Adipocyte (in vitro differentiated cells): ENCODE measurements at regions not wholly inside any gene's neighbourhood (a gene's known extent, or its start where the extent isn't known, plus 50 kb on each side); places are given as distances from the start of the nearest gene placed in this dataset.

ENCODE experiments used
- DNase-seq: peaks from one replicate; pipeline ENCODE4 v3.0.0-alpha.2; 2015; ENCODE audit warnings: low read depth
- H3K27me3 ChIP-seq: replicated peaks from 2 replicates; pipeline ENCODE4 v1.7.0; 2013; ENCODE audit warnings: mild to moderate bottlenecking, low read length, moderate library complexity; ENCODE audit not compliant: control insufficient read depth, insufficient read depth
- H3K36me3 ChIP-seq: 2 replicates; pipeline ENCODE4 v1.7.0; 2013; ENCODE audit warnings: low read length, mild to moderate bottlenecking, moderate library complexity; ENCODE audit not compliant: control insufficient read depth, insufficient read depth, severe bottlenecking
- H3K4me1 ChIP-seq: 2 replicates; pipeline ENCODE4 v1.7.0; 2013; ENCODE audit warnings: mild to moderate bottlenecking, low read length, moderate library complexity; ENCODE audit not compliant: control insufficient read depth, insufficient read depth
- H3K4me3 ChIP-seq: 2 replicates; pipeline ENCODE4 v1.7.0; 2013; ENCODE audit warnings: mild to moderate bottlenecking, low read length, moderate library complexity
- H3K9ac ChIP-seq: 2 replicates; pipeline ENCODE4 v1.7.0; 2013; ENCODE audit warnings: mild to moderate bottlenecking, low read length, moderate library complexity
- H3K9me3 ChIP-seq: 2 replicates; pipeline ENCODE4 v1.7.0; 2013; ENCODE audit warnings: mild to moderate bottlenecking, low read length, moderate library complexity; ENCODE audit not compliant: control insufficient read depth

GRCh38 chr2:6342273-6342920 lies 523.3 kb downstream of the CMPK2 start:
- Histone ChIP-seq H3K9me3 (peaks cover 5% of the 10 kb centered on the region), H3K9ac (no peak overlapping the region), H3K27me3 (no peaks in the 10 kb centered on the region), H3K4me3 (no peak overlapping the region), H3K4me1 (no peaks in the 10 kb centered on the region), H3K36me3 (no peaks in the 10 kb centered on the region)
- no peak for DNase-seq

GRCh38 chr2:6343076-6343475 lies 522.6 kb downstream of the CMPK2 start:
- no peak overlapping the region for H3K9ac ChIP-seq
- H3K27me3 ChIP-seq = no peaks in the 10 kb centered on the region
- DNase-seq = no peak
- no peaks in the 10 kb centered on the region for H3K36me3 ChIP-seq
- H3K4me1 ChIP-seq = no peaks in the 10 kb centered on the region
- peaks cover 5% of the 10 kb centered on the region for H3K9me3 ChIP-seq
- no peak overlapping the region for H3K4me3 ChIP-seq

GRCh38 chr2:6352247-6352646 lies 513.5 kb downstream of the CMPK2 start:
- H3K9me3 ChIP-seq = no peaks in the 10 kb centered on the region
- no peak for DNase-seq

GRCh38 chr2:6352906-6353515 lies 512.7 kb downstream of the CMPK2 start:
- Histone ChIP-seq H3K4me1 (no peaks in the 10 kb centered on the region), H3K36me3 (no peaks in the 10 kb centered on the region), H3K27me3 (no peaks in the 10 kb centered on the region), H3K9ac (no peak overlapping the region), H3K9me3 (no peaks in the 10 kb centered on the region), H3K4me3 (no peak overlapping the region)
- DNase-seq = peak; percentile 86

More at GRCh38 chr2:6352247-6352646, 513.5 kb downstream of the CMPK2 start:
- Histone ChIP-seq H3K4me1 (no peaks in the 10 kb centered on the region), H3K9ac (no peak overlapping the region), H3K4me3 (no peak overlapping the region), H3K27me3 (no peaks in the 10 kb centered on the region), H3K36me3 (no peaks in the 10 kb centered on the region)

- Histone ChIP-seq H3K4me1 (no peaks in the 10 kb centered on the region), H3K27me3 (no peaks in the 10 kb centered on the region), H3K9ac (no peak overlapping the region), H3K36me3 (no peaks in the 10 kb centered on the region), H3K9me3 (no peaks in the 10 kb centered on the region), H3K4me3 (no peak overlapping the region)
- DNase-seq = no peak
Measured at GRCh38 chr2:6353669-6354068, 512.0 kb downstream of the CMPK2 start.

GRCh38 chr2:6354546-6354945 lies 511.2 kb downstream of the CMPK2 start:
- Histone ChIP-seq H3K9me3 (no peaks in the 10 kb centered on the region), H3K9ac (no peak overlapping the region), H3K27me3 (no peaks in the 10 kb centered on the region), H3K4me3 (no peak overlapping the region), H3K4me1 (no peaks in the 10 kb centered on the region), H3K36me3 (no peaks in the 10 kb centered on the region)
- no peak for DNase-seq

- H3K27me3 ChIP-seq = no peaks in the 10 kb centered on the region
- no peak for DNase-seq
Measured at GRCh38 chr2:6355886-6356761, 509.6 kb downstream of the CMPK2 start.

GRCh38 chr2:6358546-6358945 lies 507.2 kb downstream of the CMPK2 start:
- Histone ChIP-seq H3K27me3 (no peaks in the 10 kb centered on the region), H3K4me3 (no peak overlapping the region), H3K36me3 (no peaks in the 10 kb centered on the region), H3K9ac (no peak overlapping the region), H3K9me3 (no peaks in the 10 kb centered on the region), H3K4me1 (no peaks in the 10 kb centered on the region)
- no peak for DNase-seq

More at GRCh38 chr2:6355886-6356761, 509.6 kb downstream of the CMPK2 start:
- Histone ChIP-seq H3K4me3 (no peak overlapping the region), H3K9me3 (no peaks in the 10 kb centered on the region), H3K9ac (no peak overlapping the region), H3K36me3 (no peaks in the 10 kb centered on the region), H3K4me1 (no peaks in the 10 kb centered on the region)

- no peak overlapping the region for H3K4me3 ChIP-seq
Measured at GRCh38 chr2:6358985-6359384, 506.7 kb downstream of the CMPK2 start.

GRCh38 chr2:6359964-6360363 lies 505.7 kb downstream of the CMPK2 start:
- Histone ChIP-seq H3K9ac (no peak overlapping the region), H3K27me3 (no peaks in the 10 kb centered on the region), H3K4me3 (no peak overlapping the region), H3K36me3 (no peaks in the 10 kb centered on the region), H3K4me1 (no peaks in the 10 kb centered on the region), H3K9me3 (no peaks in the 10 kb centered on the region)
- peak; percentile 6 for DNase-seq

More at GRCh38 chr2:6358985-6359384, 506.7 kb downstream of the CMPK2 start:
- Histone ChIP-seq H3K4me1 (no peaks in the 10 kb centered on the region), H3K27me3 (no peaks in the 10 kb centered on the region), H3K9me3 (no peaks in the 10 kb centered on the region), H3K9ac (no peak overlapping the region), H3K36me3 (no peaks in the 10 kb centered on the region)
- DNase-seq = no peak

- no peaks in the 10 kb centered on the region for H3K36me3 ChIP-seq
- no peaks in the 10 kb centered on the region for H3K27me3 ChIP-seq
- no peak overlapping the region for H3K9ac ChIP-seq
- no peak for DNase-seq
- no peaks in the 10 kb centered on the region for H3K9me3 ChIP-seq
- H3K4me1 ChIP-seq = no peaks in the 10 kb centered on the region
- no peak overlapping the region for H3K4me3 ChIP-seq
Measured at GRCh38 chr2:6362671-6363450, 502.8 kb downstream of the CMPK2 start.
